ENCODE measurements at regions not wholly inside any gene's neighbourhood (a gene's known extent, or its start where the extent isn't known, plus 50 kb on each side); places are given as distances from the start of the nearest gene placed in this dataset.
A peak's percentile ranks its signal among the peaks of the same experiment; 100 is the strongest.

GRCh38 chr9:129351642-129352145, 173.6 kb upstream of the IER5L start:
- DNase-seq, result no peak

- DNase-seq, result no peak
Measured at GRCh38 chr9:129351058-129351641, 173.1 kb upstream of the IER5L start.

- DNase-seq, result no peak
Measured at GRCh38 chr9:129350143-129350935, 172.3 kb upstream of the IER5L start.

GRCh38 chr9:129349665-129349947, 171.5 kb upstream of the IER5L start:
- peak; percentile 11 for DNase-seq

- DNase-seq, result no peak
Measured at GRCh38 chr9:129348890-129349664, 171.0 kb upstream of the IER5L start.

- peak; percentile 51 for DNase-seq
Measured at GRCh38 chr9:129347316-129348120, 169.5 kb upstream of the IER5L start.

- DNase-seq, result no peak
Measured at GRCh38 chr9:129346046-129346445, 168.0 kb upstream of the IER5L start.

- DNase-seq, result no peak
Measured at GRCh38 chr9:129344641-129345495, 166.8 kb upstream of the IER5L start.

- DNase-seq, result peak; percentile 80
Measured at GRCh38 chr9:129343424-129344375, 165.6 kb upstream of the IER5L start.

GRCh38 chr9:129342591-129343423, 164.7 kb upstream of the IER5L start:
- no peak for DNase-seq

GRCh38 chr9:129341987-129342348, 163.9 kb upstream of the IER5L start:
- DNase-seq, result no peak

- DNase-seq, result no peak
Measured at GRCh38 chr9:129341171-129341986, 163.3 kb upstream of the IER5L start.

- DNase-seq, result no peak
Measured at GRCh38 chr9:129340427-129341170, 162.5 kb upstream of the IER5L start.

GRCh38 chr9:129339539-129340157, 161.6 kb upstream of the IER5L start:
- no peak for DNase-seq

GRCh38 chr9:129338724-129339430, 160.8 kb upstream of the IER5L start:
- no peak for DNase-seq

GRCh38 chr9:129337336-129338140, 159.5 kb upstream of the IER5L start:
- DNase-seq, result no peak

Measured in CD4-positive, alpha-beta T cell treated with Interleukin-15 for 1 hour (primary cell).